Astrocyte (in vitro differentiated cells and primary cell): ENCODE measurements at regions not wholly inside any gene's neighbourhood (a gene's known extent, or its start where the extent isn't known, plus 50 kb on each side); places are given as distances from the start of the nearest gene placed in this dataset.

ENCODE experiments used
- DNase-seq: peaks from one replicate; pipeline ENCODE4 v3.0.0-alpha.2; 2010; ENCODE audit warnings: low read depth
- FAIRE-seq: peaks from 2 replicates; lab custom pipeline; 2011; peaks lifted over from hg19 to GRCh38; lab: Jason Lieb, UNC
- H2AFZ ChIP-seq: 2 replicates; pipeline ENCODE4 v1.6.0; 2012; ENCODE audit warnings: low read depth, low read length, inconsistent platforms
- H3K27ac ChIP-seq: 2 replicates; pipeline ENCODE4 v1.5.1; 2011; ENCODE audit warnings: low read depth, low read length, inconsistent platforms
- H3K27me3 ChIP-seq: 2 replicates; pipeline ENCODE4 v1.6.0; 2011; ENCODE audit warnings: low read length, inconsistent platforms; ENCODE audit not compliant: insufficient read depth
- H3K36me3 ChIP-seq: 2 replicates; pipeline ENCODE4 v1.5.1; 2011; ENCODE audit warnings: low read length, inconsistent platforms; ENCODE audit not compliant: insufficient read depth
- H3K4me1 ChIP-seq: 2 replicates; pipeline ENCODE4 v1.5.1; 2011; ENCODE audit warnings: low read length, inconsistent platforms; ENCODE audit not compliant: insufficient read depth
- H3K4me2 ChIP-seq: 2 replicates; pipeline ENCODE4 v1.6.0; 2012; ENCODE audit warnings: low read length, inconsistent platforms
- H3K4me3 ChIP-seq: 2 replicates; pipeline ENCODE4 v1.5.1; 2011; ENCODE audit warnings: low read depth, mild to moderate bottlenecking, low read length, inconsistent platforms; ENCODE audit not compliant: insufficient read depth
- H3K79me2 ChIP-seq: 2 replicates; pipeline ENCODE4 v1.6.0; 2012; ENCODE audit warnings: mild to moderate bottlenecking, low read length, inconsistent platforms; ENCODE audit not compliant: insufficient read depth
- H3K9ac ChIP-seq: 2 replicates; pipeline ENCODE4 v1.6.0; 2012; ENCODE audit warnings: mild to moderate bottlenecking, low read length, inconsistent platforms
- H3K9me3 ChIP-seq: 2 replicates; pipeline ENCODE4 v1.5.1; 2012; ENCODE audit warnings: low read depth, mild to moderate bottlenecking, low read length, inconsistent platforms; ENCODE audit not compliant: insufficient read depth
- H4K20me1 ChIP-seq: 2 replicates; pipeline ENCODE4 v1.6.0; 2012; ENCODE audit warnings: low read length, inconsistent platforms; ENCODE audit not compliant: insufficient read depth
- H3K27ac Mint-ChIP-seq: one replicate; pipeline ENCODE4 v1.8.0; 2021; ENCODE audit warnings: mild to moderate bottlenecking, mixed read lengths; ENCODE audit not compliant: unreplicated experiment
- H3K27me3 Mint-ChIP-seq: one replicate; pipeline ENCODE4 v1.8.0; 2021; ENCODE audit warnings: low read depth, mixed read lengths; ENCODE audit not compliant: unreplicated experiment
- H3K36me3 Mint-ChIP-seq: one replicate; pipeline ENCODE4 v1.8.0; 2021; ENCODE audit warnings: low read depth, mixed read lengths; ENCODE audit not compliant: unreplicated experiment
- H3K4me1 Mint-ChIP-seq: one replicate; pipeline ENCODE4 v1.8.0; 2021; ENCODE audit warnings: low read depth, mixed read lengths; ENCODE audit not compliant: unreplicated experiment
- H3K4me3 Mint-ChIP-seq: one replicate; pipeline ENCODE4 v1.8.0; 2021; ENCODE audit warnings: mild to moderate bottlenecking, moderate library complexity, mixed read lengths; ENCODE audit not compliant: unreplicated experiment
- H3K9me3 Mint-ChIP-seq: one replicate; pipeline ENCODE4 v1.8.0; 2021; ENCODE audit warnings: mild to moderate bottlenecking, mixed read lengths; ENCODE audit not compliant: unreplicated experiment
- CTCF ChIP-seq: IDR thresholded peaks from 2 replicates; pipeline ENCODE4 v1.5.1; 2011; ENCODE audit warnings: low read depth, mild to moderate bottlenecking, inconsistent platforms, low read length, moderate library complexity; ENCODE audit not compliant: insufficient read depth
- EZH2 ChIP-seq: IDR thresholded peaks from 2 replicates; pipeline ENCODE4 v1.6.1; 2012; ENCODE audit warnings: mild to moderate bottlenecking, low read length, inconsistent platforms; ENCODE audit not compliant: insufficient read depth

GRCh38 chr1:87213135-87213515 is 115.6 kb upstream of the LMO4 start:
- Histone ChIP-seq H3K79me2 (no peaks in the 10 kb centered on the region), H3K36me3 (no peaks in the 10 kb centered on the region), H3K27me3 (no peaks in the 10 kb centered on the region), H3K27ac (no peak overlapping the region), H3K4me1 (no peaks in the 10 kb centered on the region), H3K4me2 (no peak overlapping the region), H3K9me3 (no peaks in the 10 kb centered on the region), H2AFZ (no peak overlapping the region), H4K20me1 (no peaks in the 10 kb centered on the region), H3K9ac (no peak overlapping the region), H3K4me3 (no peak overlapping the region)
- FAIRE-seq (no peak), DNase-seq (no peak)
- Mint-ChIP-seq H3K36me3 (no peaks in the 10 kb centered on the region), H3K9me3 (peaks cover 7% of the 10 kb centered on the region), H3K27me3 (peaks cover 3% of the 10 kb centered on the region), H3K4me3 (no peak overlapping the region), H3K27ac (no peak overlapping the region), H3K4me1 (peaks cover 2% of the 10 kb centered on the region)
- TF ChIP-seq CTCF (no peak), EZH2 (no peak)

GRCh38 chr1:87215592-87215991 is 113.1 kb upstream of the LMO4 start:
- FAIRE-seq, result no peak
- TF ChIP-seq EZH2 (no peak), CTCF (no peak)
- Mint-ChIP-seq H3K27ac (no peak overlapping the region), H3K4me3 (no peak overlapping the region), H3K27me3 (peaks cover 4% of the 10 kb centered on the region), H3K36me3 (no peaks in the 10 kb centered on the region), H3K4me1 (peaks cover 2% of the 10 kb centered on the region), H3K9me3 (peaks cover 5% of the 10 kb centered on the region)
- no peaks in the 10 kb centered on the region for H3K4me1 ChIP-seq
- H3K36me3 ChIP-seq, result no peaks in the 10 kb centered on the region
- DNase-seq, result no peak
- H2AFZ ChIP-seq, result no peak overlapping the region
- H3K9me3 ChIP-seq, result no peaks in the 10 kb centered on the region
- no peaks in the 10 kb centered on the region for H3K27me3 ChIP-seq
- H3K27ac ChIP-seq, result no peak overlapping the region
- no peak overlapping the region for H3K9ac ChIP-seq
- no peaks in the 10 kb centered on the region for H3K79me2 ChIP-seq
- no peak overlapping the region for H3K4me2 ChIP-seq
- H3K4me3 ChIP-seq, result no peak overlapping the region
- no peaks in the 10 kb centered on the region for H4K20me1 ChIP-seq

- Mint-ChIP-seq H3K27ac (no peak overlapping the region), H3K27me3 (peaks cover 1% of the 10 kb centered on the region), H3K4me1 (no peaks in the 10 kb centered on the region), H3K4me3 (no peak overlapping the region), H3K9me3 (peaks cover 5% of the 10 kb centered on the region), H3K36me3 (no peaks in the 10 kb centered on the region)
- Histone ChIP-seq H2AFZ (no peak overlapping the region), H3K4me2 (no peak overlapping the region), H3K9me3 (no peaks in the 10 kb centered on the region), H3K4me3 (no peak overlapping the region), H3K36me3 (no peaks in the 10 kb centered on the region), H4K20me1 (no peaks in the 10 kb centered on the region), H3K4me1 (no peaks in the 10 kb centered on the region), H3K79me2 (no peaks in the 10 kb centered on the region), H3K9ac (no peak overlapping the region), H3K27me3 (no peaks in the 10 kb centered on the region), H3K27ac (no peak overlapping the region)
- TF ChIP-seq CTCF (no peak), EZH2 (no peak)
- no peak for DNase-seq
- no peak for FAIRE-seq
Measured at GRCh38 chr1:87218618-87219017, 110.1 kb upstream of the LMO4 start.
